Activated T-cell treated with anti-CD3 and anti-CD28 coated beads, Interleukin-2, amount 50 U/mL, for 72 hours (primary cell): ENCODE measurements at regions not wholly inside any gene's neighbourhood (a gene's known extent, or its start where the extent isn't known, plus 50 kb on each side); places are given as distances from the start of the nearest gene placed in this dataset.

Experiments
- ATAC-seq, 2 donors: fragments of 150-1000 bp; cut with Tn5 transposase; replicated peaks in 1 of 2; 2 replicates each; pipeline ENCODE4 v1.10.0; 2021; ENCODE audit warnings: moderate library complexity in 2 of 2, mild to moderate bottlenecking in 1 of 2
- DNase-seq, 2 donors: peaks; one replicate each; pipeline ENCODE4 v3.0.0; 2021 to 2022; ENCODE audit warnings: mixed read lengths in 1 of 2
- H3K27ac Mint-ChIP-seq: one replicate; pipeline ENCODE4 v1.8.0; 2022; ENCODE audit warnings: mild to moderate bottlenecking, moderate library complexity, mixed read lengths
- H3K27me3 Mint-ChIP-seq: one replicate; pipeline ENCODE4 v1.8.0; 2022; ENCODE audit warnings: low read depth, mixed read lengths
- H3K36me3 Mint-ChIP-seq, 2 donors: one replicate each; pipeline ENCODE4 v1.8.0; 2022; ENCODE audit warnings: mixed read lengths in 2 of 2, mild to moderate bottlenecking in 1 of 2; ENCODE audit not compliant: insufficient read depth in 2 of 2
- H3K4me1 Mint-ChIP-seq: one replicate; pipeline ENCODE4 v1.8.0; 2022; ENCODE audit warnings: low read depth, mixed read lengths
- H3K4me3 Mint-ChIP-seq, 2 donors: one replicate each; pipeline ENCODE4 v1.8.0; 2022; ENCODE audit warnings: mild to moderate bottlenecking in 2 of 2, mixed read lengths in 2 of 2, moderate library complexity in 2 of 2
- H3K9me3 Mint-ChIP-seq, 2 donors: one replicate each; pipeline ENCODE4 v1.8.0; 2022; ENCODE audit warnings: mixed read lengths in 2 of 2

DNA sequence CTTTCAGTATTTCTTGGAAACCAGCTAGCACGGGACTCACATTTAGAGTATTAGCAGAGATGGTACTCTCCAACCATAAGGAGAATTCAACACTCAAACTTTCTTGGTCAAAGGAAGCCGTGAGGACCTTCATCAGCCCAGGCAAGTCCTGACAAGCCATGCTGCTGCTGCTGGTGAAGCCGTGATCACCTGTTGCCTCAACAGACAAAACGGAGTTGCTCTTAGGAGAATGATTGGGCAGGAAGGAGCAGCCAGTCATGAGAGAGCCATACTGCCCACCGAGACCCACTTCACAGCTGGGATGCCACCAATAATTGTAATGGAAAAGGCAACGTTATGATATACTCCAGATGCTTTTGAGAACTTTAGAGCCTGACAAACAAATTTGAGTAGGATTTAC is 60.8 kb upstream of the PLPP4 start:
- ATAC-seq (no peak), DNase-seq (no peak)
- no peak overlapping the region for H3K4me3 Mint-ChIP-seq
- H3K27me3 Mint-ChIP-seq, result peaks cover 19% of the 10 kb centered on the region
- H3K27ac Mint-ChIP-seq, result no peak overlapping the region
- peaks cover 0 to 3% of the 10 kb centered on the region in 2 donors for H3K9me3 Mint-ChIP-seq
- no peaks in the 10 kb centered on the region for H3K4me1 Mint-ChIP-seq
- no peaks in the 10 kb centered on the region for H3K36me3 Mint-ChIP-seq

DNA sequence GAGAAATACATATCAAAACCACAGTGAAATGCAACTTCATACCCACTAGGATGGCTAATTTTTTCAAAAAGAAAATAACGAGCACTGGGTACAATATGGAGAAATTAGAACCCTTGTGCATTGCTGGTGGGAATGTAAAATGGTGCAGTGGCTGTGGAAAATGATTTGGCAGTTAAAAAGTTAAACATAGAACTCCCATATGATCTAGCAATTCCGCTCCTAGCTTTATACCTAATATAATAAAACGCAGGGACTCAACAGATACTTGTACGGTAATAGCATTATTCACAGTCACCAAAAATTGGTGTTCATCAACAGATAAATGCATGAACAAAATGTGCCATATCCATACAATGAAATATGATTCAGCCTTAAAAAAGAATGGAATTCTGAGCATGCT is 58.8 kb upstream of the PLPP4 start:
- Mint-ChIP-seq H3K9me3 (peaks cover 0 to 2% of the 10 kb centered on the region in 2 donors), H3K27me3 (peaks cover 16% of the 10 kb centered on the region), H3K4me3 (no peak overlapping the region), H3K4me1 (no peaks in the 10 kb centered on the region), H3K27ac (no peak overlapping the region), H3K36me3 (no peaks in the 10 kb centered on the region)
- DNase-seq, result no peak
- ATAC-seq, result no peak

DNA sequence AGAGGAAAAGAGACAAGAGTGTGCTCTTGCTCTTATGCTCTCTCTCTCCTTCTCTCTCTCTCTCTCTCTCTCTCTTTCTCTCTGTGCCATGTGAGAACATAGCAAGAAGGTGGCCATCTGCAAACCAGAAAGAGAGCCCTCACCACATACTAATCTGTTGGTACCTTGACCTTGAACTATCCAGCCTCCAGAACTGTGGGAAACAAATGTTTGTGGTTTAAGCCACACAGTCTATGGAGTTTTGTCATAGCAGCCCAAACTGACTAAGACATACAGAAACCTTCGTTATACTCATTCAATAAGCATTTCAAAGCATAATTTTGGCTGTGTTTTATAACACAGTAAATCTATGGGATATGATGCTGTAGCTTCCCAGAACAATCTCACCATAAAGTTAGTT is 56.4 kb upstream of the PLPP4 start:
- H3K36me3 Mint-ChIP-seq, result no peaks in the 10 kb centered on the region
- ATAC-seq, result no peak
- no peak overlapping the region for H3K27ac Mint-ChIP-seq
- H3K4me1 Mint-ChIP-seq, result no peaks in the 10 kb centered on the region
- H3K9me3 Mint-ChIP-seq, result no peaks in the 10 kb centered on the region
- H3K4me3 Mint-ChIP-seq, result no peak overlapping the region
- peaks cover 7% of the 10 kb centered on the region for H3K27me3 Mint-ChIP-seq
- no peak for DNase-seq

DNA sequence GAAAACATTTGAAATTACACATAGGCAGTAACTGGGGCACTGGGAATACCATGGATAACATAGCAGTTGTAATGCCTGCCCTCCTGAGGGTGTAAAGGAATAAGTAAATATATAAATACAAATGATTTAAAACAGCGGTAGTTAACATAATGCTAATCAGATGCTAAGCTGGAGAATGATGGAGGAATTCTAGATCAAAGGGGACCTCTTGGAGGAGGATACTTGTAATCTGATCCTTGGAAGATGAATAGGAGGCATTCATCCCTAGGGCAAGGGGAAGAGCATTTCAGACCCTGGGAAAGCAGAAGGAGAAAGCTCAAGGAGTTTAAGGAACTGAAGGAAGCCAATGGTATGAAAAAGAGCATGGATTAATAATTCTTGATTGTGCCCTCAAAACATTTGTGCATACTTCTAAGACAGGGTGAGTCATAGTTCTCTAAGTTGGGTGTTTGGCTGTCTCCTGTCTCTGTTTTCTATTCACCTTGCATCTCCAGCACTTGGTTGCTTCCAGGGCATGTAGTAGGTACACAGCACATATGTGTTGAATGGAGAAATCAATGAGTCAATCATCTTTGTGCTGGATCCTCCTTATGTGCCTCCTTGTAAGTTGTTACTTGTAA is 54.8 kb upstream of the PLPP4 start:
- no peak overlapping the region for H3K27ac Mint-ChIP-seq
- no peak overlapping the region for H3K4me3 Mint-ChIP-seq
- H3K27me3 Mint-ChIP-seq, result peaks cover 7% of the 10 kb centered on the region
- H3K36me3 Mint-ChIP-seq, result no peaks in the 10 kb centered on the region
- no peaks in the 10 kb centered on the region for H3K9me3 Mint-ChIP-seq
- no peak for ATAC-seq
- H3K4me1 Mint-ChIP-seq, result no peaks in the 10 kb centered on the region
- DNase-seq, result no peak

DNA sequence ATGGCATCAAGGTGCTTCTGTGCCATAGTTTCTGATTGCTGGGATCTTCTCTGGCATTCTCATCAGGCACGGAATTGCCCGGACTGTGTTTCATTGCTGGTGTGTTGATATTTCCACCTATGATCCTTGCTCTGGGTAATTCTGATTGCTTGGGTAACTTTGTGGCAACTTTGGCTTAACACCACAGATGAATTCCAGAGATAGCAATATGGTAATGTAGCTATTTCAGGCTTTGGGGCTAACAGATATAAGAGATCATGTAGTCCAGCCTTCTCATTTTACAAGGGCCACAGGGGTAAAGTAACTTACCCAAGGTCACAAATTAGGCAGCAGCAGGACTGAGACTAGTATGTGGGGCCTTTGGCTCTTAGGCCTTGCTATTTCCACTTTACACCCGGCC is 53.9 kb upstream of the PLPP4 start:
- H3K9me3 Mint-ChIP-seq, result no peaks in the 10 kb centered on the region
- H3K27ac Mint-ChIP-seq, result no peak overlapping the region
- DNase-seq (no peak), ATAC-seq (no peak)
- no peaks in the 10 kb centered on the region for H3K36me3 Mint-ChIP-seq
- no peaks in the 10 kb centered on the region for H3K4me1 Mint-ChIP-seq
- peaks cover 7% of the 10 kb centered on the region for H3K27me3 Mint-ChIP-seq
- no peak overlapping the region for H3K4me3 Mint-ChIP-seq

DNA sequence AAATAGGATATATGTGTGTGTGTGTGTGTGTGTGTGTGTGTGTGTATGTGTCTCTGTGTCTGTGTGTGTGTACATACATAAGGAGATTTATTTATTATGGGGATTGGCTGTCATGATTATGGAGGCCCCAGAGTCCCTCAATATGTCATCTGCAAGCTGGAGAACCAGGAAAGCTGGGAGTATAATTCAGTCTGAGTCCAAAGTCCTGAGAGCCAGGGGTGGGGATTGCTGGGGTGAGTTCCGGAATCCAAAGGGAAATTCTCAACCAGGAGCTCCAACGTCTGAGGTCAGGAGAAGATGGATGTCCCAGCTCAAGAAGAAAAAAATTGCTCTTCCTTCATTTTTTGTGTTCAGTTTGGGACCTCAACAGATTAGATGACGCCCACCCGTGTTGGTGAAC is 50.7 kb upstream of the PLPP4 start:
- Mint-ChIP-seq H3K9me3 (no peaks in the 10 kb centered on the region), H3K4me3 (no peak overlapping the region), H3K36me3 (no peaks in the 10 kb centered on the region), H3K27me3 (peaks cover 14% of the 10 kb centered on the region), H3K4me1 (no peaks in the 10 kb centered on the region), H3K27ac (no peak overlapping the region)
- no peak for ATAC-seq
- DNase-seq, result no peak
